Thoracic aorta (tissue), 2 donors: ENCODE measurements at regions not wholly inside any gene's neighbourhood (a gene's known extent, or its start where the extent isn't known, plus 50 kb on each side); places are given as distances from the start of the nearest gene placed in this dataset.

Experiments used
- ATAC-seq: fragments of 150-250 bp; one replicate; pipeline ENCODE4 v1.8.0; 2017; ENCODE audit warnings: low read depth; ENCODE audit not compliant: insufficient number of reproducible peaks, low FRiP score
- DNase-seq: peaks from one replicate; pipeline ENCODE4 v3.0.0-alpha.2; 2020; ENCODE audit warnings: low spot score
- H3K27ac ChIP-seq, 2 donors: fragments of 200-600 bp; sonication (generic); 1 replicate in 1 of 2; 2 replicates in 1 of 2; pipeline ENCODE4 v1.5.1; 2016; ENCODE audit warnings: mild to moderate bottlenecking in 2 of 2, moderate library complexity in 2 of 2
- H3K27me3 ChIP-seq: fragments of 200-600 bp; sonication (generic); replicated peaks from 2 replicates; pipeline ENCODE4 v1.6.0; 2016; ENCODE audit warnings: mild to moderate bottlenecking; ENCODE audit not compliant: insufficient read depth
- H3K36me3 ChIP-seq: fragments of 200-600 bp; sonication (generic); one replicate; pipeline ENCODE4 v1.5.1; 2016
- H3K4me1 ChIP-seq, 2 donors: fragments of 200-600 bp; sonication (generic); 1 replicate in 1 of 2; 2 replicates in 1 of 2; pipeline versions ENCODE4 v1.5.1 to v1.6.0; 2016; ENCODE audit warnings: low read depth in 2 of 2, mild to moderate bottlenecking in 1 of 2; ENCODE audit not compliant: control insufficient read depth in 1 of 2
- H3K4me3 ChIP-seq: fragments of 200-600 bp; sonication (generic); 2 replicates; pipeline ENCODE4 v1.5.1; 2016; ENCODE audit warnings: mild to moderate bottlenecking
- H3K9me3 ChIP-seq: fragments of 200-600 bp; sonication (generic); 2 replicates; pipeline ENCODE4 v1.5.1; 2016
- TF ChIP-seq, protein P1 (sequence below): fragments of 200-600 bp; sonication (generic); IDR thresholded peaks from one replicate; pipeline ENCODE4 v1.5.1; 2019; ENCODE audit warnings: antibody characterized with exemption

- H3K4me1 ChIP-seq: peaks cover 0 to 8% of the 10 kb centered on the region in 2 donors
- no peak for ATAC-seq
- no peak overlapping the region for H3K27ac ChIP-seq
- H3K9me3 ChIP-seq: no peaks in the 10 kb centered on the region
- no peak for DNase-seq
- H3K4me3 ChIP-seq: no peak overlapping the region
- TF ChIP-seq, protein P1, sequence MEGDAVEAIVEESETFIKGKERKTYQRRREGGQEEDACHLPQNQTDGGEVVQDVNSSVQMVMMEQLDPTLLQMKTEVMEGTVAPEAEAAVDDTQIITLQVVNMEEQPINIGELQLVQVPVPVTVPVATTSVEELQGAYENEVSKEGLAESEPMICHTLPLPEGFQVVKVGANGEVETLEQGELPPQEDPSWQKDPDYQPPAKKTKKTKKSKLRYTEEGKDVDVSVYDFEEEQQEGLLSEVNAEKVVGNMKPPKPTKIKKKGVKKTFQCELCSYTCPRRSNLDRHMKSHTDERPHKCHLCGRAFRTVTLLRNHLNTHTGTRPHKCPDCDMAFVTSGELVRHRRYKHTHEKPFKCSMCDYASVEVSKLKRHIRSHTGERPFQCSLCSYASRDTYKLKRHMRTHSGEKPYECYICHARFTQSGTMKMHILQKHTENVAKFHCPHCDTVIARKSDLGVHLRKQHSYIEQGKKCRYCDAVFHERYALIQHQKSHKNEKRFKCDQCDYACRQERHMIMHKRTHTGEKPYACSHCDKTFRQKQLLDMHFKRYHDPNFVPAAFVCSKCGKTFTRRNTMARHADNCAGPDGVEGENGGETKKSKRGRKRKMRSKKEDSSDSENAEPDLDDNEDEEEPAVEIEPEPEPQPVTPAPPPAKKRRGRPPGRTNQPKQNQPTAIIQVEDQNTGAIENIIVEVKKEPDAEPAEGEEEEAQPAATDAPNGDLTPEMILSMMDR: no peak
- no peaks in the 10 kb centered on the region for H3K27me3 ChIP-seq
- H3K36me3 ChIP-seq: no peaks in the 10 kb centered on the region
Observed at GRCh38 chr14:82766123-82766522, 1232.5 kb upstream of the SEL1L start.

GRCh38 chr14:82766996-82767395 is 1233.3 kb upstream of the SEL1L start:
- no peak for DNase-seq
- Histone ChIP-seq H3K27ac (no peak overlapping the region), H3K4me3 (no peak overlapping the region), H3K9me3 (no peaks in the 10 kb centered on the region), H3K27me3 (no peaks in the 10 kb centered on the region), H3K36me3 (no peaks in the 10 kb centered on the region), H3K4me1 (peaks cover 0 to 8% of the 10 kb centered on the region in 2 donors)
- ATAC-seq: no peak
- TF ChIP-seq, protein P1: no peak

- ATAC-seq (no peak), DNase-seq (no peak)
- no peak overlapping the region for H3K4me3 ChIP-seq
- TF ChIP-seq, protein P1: no peak
- H3K9me3 ChIP-seq: no peaks in the 10 kb centered on the region
- no peaks in the 10 kb centered on the region for H3K4me1 ChIP-seq
- no peaks in the 10 kb centered on the region for H3K27me3 ChIP-seq
- no peaks in the 10 kb centered on the region for H3K36me3 ChIP-seq
- no peak overlapping the region for H3K27ac ChIP-seq
Observed at GRCh38 chr14:82776958-82777357, 1243.3 kb upstream of the SEL1L start.

DNA sequence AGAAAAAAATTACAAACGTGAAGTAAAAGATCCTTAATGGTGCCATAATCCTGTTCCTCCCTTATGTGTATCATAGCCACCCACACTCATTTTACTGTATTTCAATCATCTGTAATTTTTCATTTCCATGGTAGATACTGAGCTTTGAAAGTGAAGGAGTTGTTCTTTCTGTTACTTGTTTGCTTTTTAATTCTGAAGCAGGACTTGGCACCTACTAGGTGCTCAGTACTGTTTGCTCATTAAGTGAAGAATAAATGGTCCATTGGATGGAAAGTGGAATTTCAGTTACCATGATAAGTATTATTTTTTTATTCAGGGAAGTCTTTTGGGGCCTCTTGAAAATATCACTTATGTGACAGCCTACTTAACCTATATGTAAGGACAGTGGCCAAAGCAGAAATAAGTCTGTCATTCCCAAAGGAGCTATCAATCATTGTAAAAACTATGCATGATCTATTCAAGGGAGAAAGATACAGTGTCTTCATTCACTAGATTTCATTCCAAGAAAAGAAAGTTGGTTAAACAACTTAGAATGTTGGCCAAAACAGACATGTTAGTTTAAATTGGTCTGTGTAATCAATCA is 1244.4 kb upstream of the SEL1L start:
- Histone ChIP-seq H3K27me3 (no peaks in the 10 kb centered on the region), H3K4me3 (no peak overlapping the region), H3K27ac (no peak overlapping the region), H3K9me3 (no peaks in the 10 kb centered on the region), H3K4me1 (no peaks in the 10 kb centered on the region), H3K36me3 (no peaks in the 10 kb centered on the region)
- ATAC-seq: no peak
- no peak for DNase-seq
- TF ChIP-seq, protein P1: no peak

GRCh38 chr14:82778601-82779000 is 1244.9 kb upstream of the SEL1L start:
- TF ChIP-seq, protein P1: no peak
- Histone ChIP-seq H3K9me3 (no peaks in the 10 kb centered on the region), H3K27me3 (no peaks in the 10 kb centered on the region), H3K4me3 (no peak overlapping the region), H3K4me1 (no peaks in the 10 kb centered on the region), H3K27ac (no peak overlapping the region), H3K36me3 (no peaks in the 10 kb centered on the region)
- ATAC-seq (no peak), DNase-seq (no peak)
